22Rv1 (cell line): ENCODE measurements at regions not wholly inside any gene's neighbourhood (a gene's known extent, or its start where the extent isn't known, plus 50 kb on each side); places are given as distances from the start of the nearest gene placed in this dataset.

Experiments
- CTCF ChIP-seq: fragments of 450-650 bp; IDR thresholded peaks from 2 replicates; pipeline ENCODE4 v1.5.1; 2017; ENCODE audit warnings: mild to moderate bottlenecking
- ZFX ChIP-seq: fragments of 450-650 bp; IDR thresholded peaks from 2 replicates; pipeline ENCODE4 v1.6.1; 2017; ENCODE audit warnings: antibody characterized with exemption, borderline replicate concordance

DNA sequence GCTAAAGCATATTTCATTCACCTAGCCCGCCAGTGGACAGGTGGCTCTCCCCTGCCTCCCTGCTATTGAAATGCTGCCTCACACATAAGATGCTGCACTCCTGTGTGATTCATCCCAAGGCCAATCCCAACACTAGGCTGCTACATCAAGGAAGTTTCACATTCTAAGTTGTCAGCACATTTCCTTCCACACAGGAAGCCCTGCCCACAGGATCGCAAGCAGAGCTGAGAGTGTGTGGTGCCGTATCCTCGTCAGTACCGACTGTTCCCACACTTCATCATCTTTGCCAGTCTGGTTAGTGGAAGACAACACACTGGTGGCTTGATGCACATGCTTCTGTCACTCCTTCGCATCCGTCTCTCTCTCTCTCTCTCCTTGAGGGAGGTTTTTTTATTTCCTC is 194.3 kb upstream of the PPP2R2D start:
- TF ChIP-seq CTCF, result no peak
- TF ChIP-seq ZFX, result no peak
